NOMO-1 (cell line): ENCODE measurements at regions not wholly inside any gene's neighbourhood (a gene's known extent, or its start where the extent isn't known, plus 50 kb on each side); places are given as distances from the start of the nearest gene placed in this dataset.
"Not testable (repeated sequence)": the region's sequence is repeated elsewhere in the genome, so short reads cannot be mapped to it uniquely, and the experiment has no call there.

Source experiments
- DNase-seq, 2 experiments: peaks; one replicate each; lab custom pipeline; 2025; ENCODE audit not compliant: unreplicated experiment in 2 of 2; lab: John Stamatoyannopoulos, UW

- DNase-seq = no peak
Observed at GRCh38 chr1:188642704-188643103, 1814.0 kb downstream of the PLA2G4A start.

- DNase-seq = no peak
Observed at GRCh38 chr1:188652678-188653077, 1823.9 kb downstream of the PLA2G4A start.

DNA sequence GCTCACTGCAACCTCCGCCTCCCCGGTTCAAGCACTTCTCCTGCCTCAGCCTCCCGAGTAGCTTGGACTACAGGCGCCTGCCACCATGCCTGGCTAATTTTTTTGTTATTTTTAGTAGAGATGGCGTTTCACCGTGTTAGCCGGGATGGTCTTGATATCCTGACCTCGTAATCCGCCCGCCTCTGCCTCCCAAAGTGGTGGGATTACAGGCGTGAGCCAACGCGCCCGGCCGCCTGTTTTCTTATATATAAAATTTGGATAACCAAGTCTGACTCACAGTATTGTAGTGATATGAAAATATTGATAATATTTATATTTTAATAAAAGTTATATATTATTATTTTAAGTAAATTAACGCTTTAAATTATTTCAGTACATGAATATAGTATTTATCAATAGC, 1821.7 kb downstream of the BRINP3 start:
- not testable (repeated sequence) for DNase-seq

DNA sequence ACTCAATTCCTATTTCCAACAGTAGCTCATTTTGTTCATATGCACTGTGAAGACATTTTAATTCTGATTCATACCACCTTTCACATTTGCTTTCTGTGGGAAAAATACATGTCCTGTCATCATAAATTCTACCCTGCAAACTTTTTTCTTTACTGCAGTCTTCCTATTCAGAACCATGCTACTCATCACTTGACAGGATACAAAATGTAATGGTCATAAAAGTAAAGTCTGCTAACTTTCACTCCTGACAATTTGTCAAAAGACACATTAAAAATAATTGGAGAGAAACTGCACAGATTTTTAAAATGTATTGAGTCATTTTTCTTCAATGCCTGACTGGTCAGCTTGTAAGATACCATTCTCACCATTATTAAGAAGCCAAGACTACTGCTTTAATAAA, 1817.1 kb downstream of the BRINP3 start:
- DNase-seq = no peak

DNA sequence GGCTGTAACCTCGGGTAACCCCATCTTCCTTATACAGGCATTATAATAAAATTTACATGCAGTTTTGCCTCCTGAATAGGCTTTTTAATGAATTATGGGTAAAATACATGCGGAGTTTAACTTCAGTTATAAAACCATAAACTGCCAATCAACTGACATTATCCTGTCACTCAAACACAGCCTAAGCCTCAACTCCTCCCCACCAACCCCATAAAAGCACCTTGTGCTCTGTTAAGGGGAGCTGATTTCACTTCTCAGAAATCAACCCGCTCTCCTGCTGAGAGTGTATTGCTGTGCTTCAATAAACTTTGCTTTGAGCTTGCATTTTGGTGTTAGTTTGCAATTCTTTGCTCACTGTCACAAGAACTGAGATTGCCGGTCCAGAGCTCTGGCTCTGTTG, 1812.2 kb downstream of the BRINP3 start:
- DNase-seq = no peak

GRCh38 chr1:188668083-188668482, 1809.6 kb downstream of the BRINP3 start:
- DNase-seq = no peak

DNA sequence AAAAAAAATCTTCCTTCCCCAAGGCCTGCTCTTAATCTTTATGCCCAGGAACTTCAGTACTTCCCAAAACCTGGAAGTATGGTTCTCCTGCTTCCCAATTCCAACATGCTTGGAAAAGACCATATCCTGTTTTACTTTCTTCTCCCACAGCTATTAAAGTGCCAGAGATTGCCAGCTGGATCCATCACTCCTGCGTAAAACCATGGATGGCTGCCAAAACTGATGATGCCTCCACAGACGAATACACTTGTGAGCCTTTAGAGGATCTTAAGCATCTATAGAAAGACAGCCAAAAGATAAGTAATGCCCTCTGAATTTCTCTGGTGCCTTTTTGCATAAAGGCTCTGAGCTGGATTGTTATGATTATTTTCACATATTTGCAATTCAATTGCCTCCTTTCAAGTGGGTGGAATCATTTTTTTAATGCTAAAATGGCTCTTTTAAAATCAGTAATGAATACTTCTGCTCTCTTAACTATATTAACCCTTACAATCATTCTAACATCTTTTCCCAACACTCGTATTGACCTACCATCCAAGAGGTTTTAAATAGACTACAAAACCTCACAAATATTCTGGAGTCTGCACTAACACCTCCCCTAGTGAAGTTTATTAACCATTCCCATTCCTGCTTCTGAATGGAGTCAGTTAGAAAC, 1807.8 kb downstream of the BRINP3 start:
- no peak for DNase-seq

GRCh38 chr1:188670837-188671236, 1806.8 kb downstream of the BRINP3 start:
- DNase-seq = no peak

DNA sequence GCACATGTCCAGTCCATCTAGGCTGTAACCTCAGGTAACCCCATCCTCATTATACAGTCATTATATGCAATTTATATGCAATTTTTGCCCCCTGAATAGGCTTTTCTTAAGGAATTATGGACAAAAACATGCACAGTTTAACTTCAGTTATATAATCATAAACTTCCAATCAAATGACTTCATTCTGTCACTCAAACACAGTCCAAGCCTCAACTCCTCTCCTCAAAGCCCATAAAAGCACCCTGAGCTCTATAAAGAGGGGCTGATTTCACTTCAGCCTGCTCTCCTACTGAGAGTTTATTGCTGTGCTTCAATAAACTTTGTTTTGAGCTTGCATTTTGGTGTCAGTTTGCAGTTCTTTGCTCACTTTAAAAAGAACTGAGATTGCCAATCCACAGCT, 1805.5 kb downstream of the BRINP3 start:
- DNase-seq = no peak

DNA sequence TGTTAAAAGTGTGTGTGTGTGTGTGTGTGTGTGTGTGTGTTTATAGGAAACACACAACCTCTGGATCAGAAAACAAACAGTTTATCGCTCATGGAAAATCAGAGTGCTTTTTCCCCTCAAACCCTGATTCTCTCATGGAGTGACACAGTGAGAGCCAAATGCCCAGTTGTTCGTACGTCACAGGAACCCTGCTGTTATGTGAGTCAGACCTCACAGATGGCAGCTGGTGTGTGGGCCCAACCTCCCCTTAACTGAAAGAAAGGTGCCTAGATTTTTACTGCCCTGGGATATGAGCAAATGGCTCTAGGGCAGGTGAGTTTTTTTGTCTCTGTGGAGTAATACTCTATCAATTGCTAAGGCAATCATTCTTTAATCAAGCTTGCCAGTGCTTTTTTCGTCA, 1788.1 kb downstream of the BRINP3 start:
- DNase-seq = no peak

DNA sequence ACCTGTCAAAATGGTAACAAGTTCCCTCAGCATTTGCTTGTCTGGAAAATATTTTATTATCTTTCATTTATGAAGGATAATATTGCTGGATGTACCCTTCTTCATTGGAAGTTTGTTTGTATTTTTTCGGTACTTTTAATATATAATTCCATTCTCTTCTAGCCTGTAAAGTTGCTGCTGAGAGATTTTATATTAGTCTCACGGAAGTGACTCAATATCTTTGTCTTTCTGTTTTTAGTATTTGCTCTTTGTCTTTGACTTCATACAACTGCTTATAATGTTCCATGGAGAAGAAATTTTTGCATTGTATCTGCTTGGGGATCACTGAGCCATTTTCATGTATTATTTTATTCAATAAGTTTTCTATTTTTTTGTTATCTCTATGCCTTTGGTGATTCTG, 1777.5 kb downstream of the BRINP3 start:
- no peak for DNase-seq

- DNase-seq = no peak
Observed at GRCh38 chr1:188706742-188707141, 1770.9 kb downstream of the BRINP3 start.

- DNase-seq = no peak
Observed at GRCh38 chr1:188708795-188709535, 1768.7 kb downstream of the BRINP3 start.

DNA sequence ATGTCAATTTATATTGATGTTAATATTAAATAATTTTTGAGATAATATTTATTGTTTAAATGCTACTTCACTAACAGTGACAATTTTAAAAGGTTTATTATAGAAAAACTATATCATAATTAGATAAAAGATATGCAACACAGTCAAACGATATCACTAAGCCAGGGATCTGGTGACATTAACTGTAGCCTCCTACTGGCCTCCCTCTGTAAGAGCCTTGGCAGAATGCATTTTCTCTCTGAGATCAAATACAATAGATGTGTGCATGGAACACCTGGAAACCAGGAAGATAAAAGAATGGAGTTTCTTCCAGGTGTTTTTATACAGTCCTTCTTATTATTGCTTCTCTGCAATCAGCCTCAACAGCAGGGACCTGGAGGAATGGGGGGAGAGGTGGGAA, 1762.1 kb downstream of the BRINP3 start:
- DNase-seq = no peak

DNA sequence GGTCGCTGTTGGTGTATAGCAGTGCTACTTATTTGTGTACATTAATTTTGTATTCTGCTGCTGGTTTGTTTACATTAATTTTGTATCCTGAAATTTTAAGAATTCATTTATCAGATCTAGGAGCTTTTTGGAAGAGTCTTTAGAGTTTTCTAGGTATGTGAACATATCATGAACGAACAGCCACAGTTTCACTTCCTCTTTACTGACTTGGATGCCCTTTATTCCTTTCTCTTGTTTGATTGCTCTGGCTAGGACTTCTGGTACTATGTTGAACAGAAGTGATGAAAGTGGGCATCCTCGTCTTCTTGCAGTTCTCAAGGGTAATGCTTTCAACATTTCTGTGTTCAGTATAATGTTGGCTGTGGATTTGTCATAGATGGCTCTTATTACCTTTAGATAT, 1757.9 kb downstream of the BRINP3 start:
- peak; percentile 1 to 9 for DNase-seq

GRCh38 chr1:188723332-188724020, 1754.2 kb downstream of the BRINP3 start:
- no peak for DNase-seq

- no peak for DNase-seq
Observed at GRCh38 chr1:188729039-188729438, 1748.6 kb downstream of the BRINP3 start.

DNA sequence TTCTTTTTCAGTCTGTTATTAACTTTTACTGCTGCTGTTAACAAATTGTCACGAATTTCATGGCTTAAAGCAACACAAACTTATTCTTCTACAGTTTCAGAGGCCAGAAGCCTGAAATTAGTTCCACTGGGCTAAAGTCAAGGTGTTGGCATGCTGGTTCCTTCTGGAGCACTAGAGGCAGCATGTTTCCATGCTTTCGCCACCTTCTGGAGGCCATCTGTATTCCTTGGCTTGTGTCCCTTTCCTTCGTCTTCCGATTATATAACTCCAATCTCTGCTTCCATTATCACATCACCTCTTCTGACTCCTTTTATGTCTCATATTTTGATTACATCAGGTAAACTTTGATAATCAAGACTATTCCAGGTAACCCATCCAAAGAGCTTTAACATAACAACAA, 1742.1 kb downstream of the BRINP3 start:
- no peak for DNase-seq

DNA sequence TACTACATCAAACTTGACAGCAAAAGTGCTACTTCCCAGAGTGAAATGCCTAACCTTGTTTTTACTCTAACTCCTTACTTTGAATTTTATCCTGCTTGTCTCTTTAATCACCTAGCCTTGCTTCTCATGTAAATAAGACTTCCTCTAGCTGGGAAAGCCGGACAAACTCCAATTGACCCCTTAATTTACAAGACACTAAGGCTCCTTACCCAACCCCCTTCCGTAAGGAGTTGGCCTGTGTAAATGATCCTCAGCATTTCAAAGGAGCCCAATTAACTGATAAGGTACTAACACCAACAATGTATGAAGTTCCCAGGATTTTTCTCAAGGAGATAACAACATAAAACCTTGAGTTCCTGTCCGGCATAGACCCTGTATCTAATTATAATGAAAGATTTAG, 1728.4 kb downstream of the BRINP3 start:
- DNase-seq = not testable (repeated sequence)

DNA sequence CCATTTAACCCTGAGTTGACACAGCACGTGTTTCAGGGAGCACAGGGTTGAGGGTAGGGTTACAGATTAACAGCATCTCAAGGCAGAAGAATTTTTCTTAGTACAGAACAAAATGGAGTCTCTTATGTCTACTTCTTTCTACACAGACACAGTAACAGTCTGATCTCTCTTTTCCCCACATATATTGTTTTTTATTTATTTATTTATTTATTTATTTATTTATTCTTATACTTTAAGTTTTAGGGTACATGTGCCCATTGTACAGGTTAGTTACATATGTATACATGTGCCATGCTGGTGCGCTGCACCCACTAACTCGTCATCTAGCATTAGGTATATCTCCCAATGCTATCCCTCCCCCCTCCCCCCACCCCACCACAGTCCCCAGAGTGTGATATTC, 1725.6 kb downstream of the BRINP3 start:
- DNase-seq = not testable (repeated sequence)

- DNase-seq = not testable (repeated sequence)
Observed at GRCh38 chr1:188757747-188758146, 1719.9 kb downstream of the BRINP3 start.

- DNase-seq = no peak
Observed at GRCh38 chr1:188761226-188761625, 1716.4 kb downstream of the BRINP3 start.
